Activated T-helper 17 cell treated with anti-CD3 and anti-CD28 coated beads, Interleukin-2, amount 50 U/mL, for 72 hours (primary cell): ENCODE measurements at regions not wholly inside any gene's neighbourhood (a gene's known extent, or its start where the extent isn't known, plus 50 kb on each side); places are given as distances from the start of the nearest gene placed in this dataset.
A peak's percentile ranks its signal among the peaks of the same experiment; 100 is the strongest.
"Not testable (repeated sequence)": the region's sequence is repeated elsewhere in the genome, so short reads cannot be mapped to it uniquely, and the experiment has no call there.

Experiments
- ATAC-seq: fragments of 150-1000 bp; cut with Tn5 transposase; replicated peaks from 2 replicates; pipeline ENCODE4 v1.10.0; 2021; ENCODE audit warnings: mild to moderate bottlenecking, moderate library complexity
- H3K27ac Mint-ChIP-seq: one replicate; pipeline ENCODE4 v1.8.0; 2022; ENCODE audit warnings: mixed read lengths
- H3K27me3 Mint-ChIP-seq: one replicate; pipeline ENCODE4 v1.8.0; 2022; ENCODE audit warnings: mixed read lengths
- H3K36me3 Mint-ChIP-seq: one replicate; pipeline ENCODE4 v1.8.0; 2022; ENCODE audit warnings: low read depth, mild to moderate bottlenecking, mixed read lengths
- H3K4me1 Mint-ChIP-seq: one replicate; pipeline ENCODE4 v1.8.0; 2022; ENCODE audit warnings: mixed read lengths
- H3K4me3 Mint-ChIP-seq: one replicate; pipeline ENCODE4 v1.8.0; 2022; ENCODE audit warnings: mild to moderate bottlenecking, mixed read lengths
- H3K9me3 Mint-ChIP-seq: one replicate; pipeline ENCODE4 v1.8.0; 2022; ENCODE audit warnings: mixed read lengths

GRCh38 chr9:7439355-7439995 is 360.1 kb downstream of the DMAC1 start:
- Mint-ChIP-seq H3K4me3 (no peak overlapping the region), H3K4me1 (no peaks in the 10 kb centered on the region), H3K36me3 (no peaks in the 10 kb centered on the region), H3K27me3 (no peaks in the 10 kb centered on the region), H3K9me3 (no peaks in the 10 kb centered on the region), H3K27ac (no peak overlapping the region)
- no peak for ATAC-seq

DNA sequence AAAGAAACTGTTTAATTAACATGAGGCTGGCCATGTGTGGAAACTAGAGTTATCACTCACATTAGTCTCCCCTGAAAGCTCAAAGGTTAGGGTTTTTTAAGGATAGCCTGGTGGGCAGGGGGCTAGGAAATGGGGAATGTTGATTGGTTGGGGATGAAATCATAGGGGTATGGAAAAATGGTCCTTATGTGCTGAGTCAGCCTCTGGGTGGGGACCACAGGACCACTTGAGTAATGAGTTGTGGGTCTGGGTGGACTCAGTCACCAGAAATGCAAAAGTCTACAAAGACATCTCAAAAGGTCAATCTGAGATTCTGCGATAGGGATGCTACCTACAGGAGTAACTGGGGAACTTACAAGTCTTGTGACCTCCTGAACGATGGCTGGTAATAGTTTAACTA is 362.8 kb downstream of the DMAC1 start:
- Mint-ChIP-seq H3K27me3 (no peaks in the 10 kb centered on the region), H3K36me3 (no peaks in the 10 kb centered on the region), H3K4me3 (no peak overlapping the region), H3K9me3 (peaks cover 8% of the 10 kb centered on the region), H3K27ac (no peak overlapping the region), H3K4me1 (no peaks in the 10 kb centered on the region)
- ATAC-seq: no peak

GRCh38 chr9:7433508-7434292 is 365.9 kb downstream of the DMAC1 start:
- Mint-ChIP-seq H3K36me3 (no peaks in the 10 kb centered on the region), H3K4me1 (no peaks in the 10 kb centered on the region), H3K27me3 (peaks cover 4% of the 10 kb centered on the region), H3K4me3 (no peak overlapping the region), H3K9me3 (peaks cover 15% of the 10 kb centered on the region), H3K27ac (no peak overlapping the region)
- ATAC-seq: no peak

DNA sequence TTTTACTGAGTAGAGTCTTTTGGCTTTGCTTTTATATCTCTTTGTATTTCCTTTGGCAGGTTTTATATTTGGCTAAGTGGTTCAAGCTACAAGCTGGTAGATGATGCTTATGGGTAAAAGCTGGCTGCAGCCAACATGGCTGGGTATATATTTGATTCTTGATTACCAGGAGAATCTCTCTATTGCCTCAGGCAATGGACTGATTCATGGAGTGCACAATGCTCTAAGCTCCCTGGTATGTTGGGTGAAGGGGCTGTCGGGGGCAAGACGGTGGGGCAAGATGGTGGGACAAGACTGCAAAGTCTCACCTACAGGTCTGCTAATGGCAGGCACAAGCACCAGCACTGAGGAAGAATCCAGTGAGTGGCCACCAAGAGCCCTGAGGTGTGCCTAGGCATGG is 366.6 kb downstream of the DMAC1 start:
- Mint-ChIP-seq H3K36me3 (no peaks in the 10 kb centered on the region), H3K27ac (no peak overlapping the region), H3K27me3 (peaks cover 4% of the 10 kb centered on the region), H3K9me3 (peaks cover 15% of the 10 kb centered on the region), H3K4me1 (no peaks in the 10 kb centered on the region), H3K4me3 (no peak overlapping the region)
- no peak for ATAC-seq

DNA sequence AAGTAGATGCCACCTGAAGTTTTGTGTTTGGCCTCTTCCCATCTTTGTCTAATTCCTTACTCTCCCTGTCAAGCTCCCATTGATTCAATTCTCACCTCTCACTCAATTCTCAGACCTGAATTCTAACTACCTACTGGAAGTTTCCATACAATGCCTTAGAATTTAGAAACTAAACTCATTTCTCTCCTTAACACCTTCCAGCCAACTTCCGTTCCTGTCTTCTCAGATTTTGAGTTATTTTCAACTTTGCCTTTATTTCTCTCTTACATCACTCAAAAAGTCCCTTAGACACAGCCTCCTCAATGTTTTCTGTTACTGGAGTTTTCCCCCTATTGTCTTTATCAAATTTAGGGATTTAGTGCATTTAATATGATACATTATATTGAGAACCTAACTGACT is 382.2 kb downstream of the DMAC1 start:
- H3K4me3 Mint-ChIP-seq, ATAC-seq, H3K36me3 Mint-ChIP-seq, H3K27ac Mint-ChIP-seq, H3K4me1 Mint-ChIP-seq, H3K9me3 Mint-ChIP-seq, H3K27me3 Mint-ChIP-seq: not testable (repeated sequence)

DNA sequence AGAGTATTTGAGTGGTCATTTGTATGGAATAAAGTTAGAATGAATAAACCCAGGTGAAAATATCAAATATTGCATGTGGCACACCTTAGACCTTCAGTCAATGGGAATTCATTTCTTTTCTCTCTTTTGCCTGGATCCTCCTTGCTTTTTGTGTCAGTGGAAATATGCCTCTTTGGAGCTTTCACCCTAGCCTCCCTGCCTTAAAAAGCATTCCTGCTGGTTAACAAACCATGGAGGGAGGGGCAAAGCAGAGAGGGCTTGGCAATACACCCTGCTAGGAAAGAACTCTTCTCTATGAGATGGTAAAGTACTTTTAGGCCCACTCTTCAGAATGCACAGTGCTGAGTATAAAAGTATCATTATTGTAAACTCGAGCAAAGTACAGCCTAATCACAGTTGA is 383.7 kb downstream of the DMAC1 start:
- no peaks in the 10 kb centered on the region for H3K4me1 Mint-ChIP-seq
- no peak overlapping the region for H3K27ac Mint-ChIP-seq
- H3K9me3 Mint-ChIP-seq: no peaks in the 10 kb centered on the region
- H3K36me3 Mint-ChIP-seq: no peaks in the 10 kb centered on the region
- H3K4me3 Mint-ChIP-seq: no peak overlapping the region
- ATAC-seq: no peak
- H3K27me3 Mint-ChIP-seq: peaks cover 5% of the 10 kb centered on the region

DNA sequence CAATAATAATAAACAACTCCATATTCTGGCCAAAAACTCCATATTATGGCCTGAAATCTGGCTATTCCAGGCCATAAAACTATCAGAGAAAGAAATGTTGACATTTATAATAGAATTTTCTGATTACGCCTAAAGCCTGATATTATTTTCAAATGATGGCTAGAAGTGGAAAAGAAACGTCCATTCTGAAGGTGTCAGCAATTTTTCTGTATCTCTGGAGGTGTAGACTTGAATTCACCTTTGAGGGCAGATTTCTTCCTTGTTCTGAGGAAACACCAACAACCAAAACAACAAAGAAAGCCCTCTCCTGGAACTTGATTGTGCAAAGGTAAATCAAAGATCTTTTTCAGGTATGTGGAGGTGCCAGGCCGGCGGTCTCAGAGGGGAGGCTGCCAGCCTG is 390.7 kb downstream of the DMAC1 start:
- Mint-ChIP-seq H3K9me3 (no peaks in the 10 kb centered on the region), H3K4me3 (no peak overlapping the region), H3K36me3 (no peaks in the 10 kb centered on the region), H3K27me3 (peaks cover 4% of the 10 kb centered on the region), H3K27ac (no peak overlapping the region), H3K4me1 (no peaks in the 10 kb centered on the region)
- ATAC-seq: no peak

- Mint-ChIP-seq H3K4me1 (no peaks in the 10 kb centered on the region), H3K4me3 (no peak overlapping the region), H3K9me3 (no peaks in the 10 kb centered on the region), H3K27ac (no peak overlapping the region), H3K27me3 (peaks cover 8% of the 10 kb centered on the region), H3K36me3 (no peaks in the 10 kb centered on the region)
- ATAC-seq: no peak
Measured at GRCh38 chr9:7407246-7407645, 392.3 kb downstream of the DMAC1 start.

GRCh38 chr9:7405924-7406604 is 393.5 kb downstream of the DMAC1 start:
- H3K9me3 Mint-ChIP-seq: no peaks in the 10 kb centered on the region
- H3K4me1 Mint-ChIP-seq: no peaks in the 10 kb centered on the region
- no peaks in the 10 kb centered on the region for H3K36me3 Mint-ChIP-seq
- H3K27me3 Mint-ChIP-seq: peaks cover 12% of the 10 kb centered on the region
- peak; percentile 63 for ATAC-seq
- H3K27ac Mint-ChIP-seq: no peak overlapping the region
- no peak overlapping the region for H3K4me3 Mint-ChIP-seq

GRCh38 chr9:7403839-7404487 is 395.6 kb downstream of the DMAC1 start:
- no peak overlapping the region for H3K27ac Mint-ChIP-seq
- H3K4me1 Mint-ChIP-seq: no peaks in the 10 kb centered on the region
- no peaks in the 10 kb centered on the region for H3K9me3 Mint-ChIP-seq
- H3K27me3 Mint-ChIP-seq: peaks cover 25% of the 10 kb centered on the region
- ATAC-seq: no peak
- H3K4me3 Mint-ChIP-seq: no peak overlapping the region
- H3K36me3 Mint-ChIP-seq: no peaks in the 10 kb centered on the region

DNA sequence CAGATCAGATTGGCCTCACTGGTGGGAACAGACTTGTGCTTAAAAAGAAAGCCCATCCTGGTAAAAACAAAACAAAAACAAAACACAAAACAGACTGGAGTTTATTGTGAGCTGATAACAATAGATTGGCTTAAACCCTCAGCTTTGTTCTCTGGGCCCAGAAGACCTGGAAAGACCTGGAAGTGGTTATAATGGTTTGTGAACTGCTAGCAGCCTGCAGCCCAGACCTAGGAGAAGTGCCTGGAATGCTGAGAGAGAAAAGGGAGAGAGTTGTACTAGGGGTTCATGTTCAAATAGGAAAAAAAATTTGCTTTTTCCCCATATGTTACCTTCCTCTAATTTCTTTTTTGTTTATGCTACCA is 396.6 kb downstream of the DMAC1 start:
- H3K27ac Mint-ChIP-seq: no peak overlapping the region

DNA sequence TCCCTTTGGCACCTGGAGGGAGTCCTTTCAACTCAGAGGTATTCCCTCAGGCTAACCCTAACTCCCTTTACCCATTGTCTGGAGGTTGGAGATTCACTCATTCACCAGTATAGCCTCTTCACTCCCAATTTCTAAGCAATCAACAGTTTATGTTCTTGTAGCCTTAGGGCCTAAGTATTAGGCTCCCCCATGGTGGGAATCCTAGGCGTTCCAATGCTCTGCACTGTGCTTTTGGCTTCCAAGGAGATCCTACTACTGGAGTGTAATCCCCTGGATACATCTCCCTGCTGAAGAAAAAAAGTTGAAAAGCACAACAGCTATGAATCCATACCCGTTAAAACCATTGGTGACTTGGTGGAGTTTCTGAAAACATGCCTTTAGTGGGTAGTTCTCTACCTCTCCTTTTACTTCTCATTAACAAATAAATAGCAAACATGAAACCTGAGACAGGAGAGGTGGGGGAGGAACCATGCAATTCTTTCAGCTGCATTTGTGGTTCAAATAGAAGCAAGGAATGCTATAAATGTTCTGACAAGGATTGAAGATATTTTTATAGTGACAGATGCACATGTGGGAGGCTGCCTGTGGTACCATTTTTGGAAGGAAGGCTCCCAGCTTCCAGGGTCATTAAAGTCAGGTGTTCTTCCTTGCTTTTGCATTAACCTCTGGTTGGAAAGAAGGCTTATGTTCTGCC is 397.1 kb downstream of the DMAC1 start:
- H3K36me3 Mint-ChIP-seq: no peaks in the 10 kb centered on the region

More for the DNA sequence above, 396.6 kb downstream of the DMAC1 start:
- Mint-ChIP-seq H3K9me3 (no peaks in the 10 kb centered on the region), H3K36me3 (no peaks in the 10 kb centered on the region), H3K4me3 (no peak overlapping the region), H3K4me1 (no peaks in the 10 kb centered on the region), H3K27me3 (peaks cover 25% of the 10 kb centered on the region)
- no peak for ATAC-seq

DNA sequence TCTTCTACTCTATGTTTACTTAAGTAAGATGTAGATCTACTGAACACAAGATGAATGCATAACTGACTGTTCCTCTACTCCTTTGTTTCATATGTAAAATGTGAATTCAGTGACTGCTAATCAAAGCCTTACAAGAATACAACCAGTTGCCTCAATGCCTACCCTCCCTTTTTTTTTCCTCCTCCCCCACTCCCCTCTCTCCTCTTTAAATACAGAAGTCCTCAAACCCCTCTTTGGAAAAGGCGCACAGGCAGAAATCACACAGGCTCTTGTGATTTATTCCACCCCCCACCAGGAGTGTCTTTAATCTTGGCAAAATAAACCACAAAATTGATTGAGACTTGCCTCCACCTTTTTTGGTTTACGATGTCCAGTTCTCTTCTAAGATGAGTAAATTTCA is 398.5 kb downstream of the DMAC1 start:
- Mint-ChIP-seq H3K4me1 (no peaks in the 10 kb centered on the region), H3K27me3 (peaks cover 21% of the 10 kb centered on the region), H3K4me3 (no peak overlapping the region), H3K36me3 (no peaks in the 10 kb centered on the region), H3K27ac (no peak overlapping the region), H3K9me3 (no peaks in the 10 kb centered on the region)
- no peak for ATAC-seq

More for the DNA sequence above, 397.1 kb downstream of the DMAC1 start:
- H3K27me3 Mint-ChIP-seq: peaks cover 22% of the 10 kb centered on the region
- H3K4me1 Mint-ChIP-seq: no peaks in the 10 kb centered on the region
- H3K27ac Mint-ChIP-seq: no peak overlapping the region
- no peak for ATAC-seq
- no peaks in the 10 kb centered on the region for H3K9me3 Mint-ChIP-seq
- no peak overlapping the region for H3K4me3 Mint-ChIP-seq

DNA sequence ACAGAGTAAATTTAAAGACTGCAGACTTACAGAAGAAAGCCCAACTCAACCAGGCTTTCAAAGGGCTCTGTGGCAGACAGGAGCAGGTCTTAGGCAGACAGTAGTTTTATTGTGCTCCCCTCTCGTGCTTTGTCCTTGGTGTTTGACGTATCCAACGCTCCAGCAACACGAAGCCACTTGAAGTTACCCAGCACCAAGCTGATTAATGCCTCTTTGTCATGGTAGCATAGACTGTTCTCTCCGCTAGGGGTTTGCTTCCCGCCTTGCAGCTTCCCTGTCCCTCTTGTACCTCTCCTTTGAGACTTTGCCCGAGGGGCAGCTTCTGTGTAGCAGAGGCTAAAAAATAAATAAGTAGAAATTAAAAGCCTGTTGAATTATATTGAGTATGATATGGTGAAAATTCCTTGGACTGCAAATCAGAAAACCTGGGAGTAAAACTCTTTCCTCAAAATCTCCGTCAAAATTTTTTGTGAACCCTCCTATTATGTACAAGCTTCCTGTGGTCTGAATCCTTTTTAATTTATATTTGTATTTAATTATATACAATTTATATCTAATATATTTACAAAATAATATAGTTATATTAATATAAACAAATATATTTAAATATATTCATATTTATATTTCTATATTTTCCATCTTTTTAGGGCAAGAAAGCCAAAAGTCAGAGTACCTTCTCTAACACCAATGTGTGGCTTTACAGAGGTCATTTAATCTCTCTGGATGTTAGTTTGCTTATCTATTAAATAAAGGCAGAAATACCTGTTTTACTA is 405.4 kb downstream of the DMAC1 start:
- ATAC-seq: no peak
- no peaks in the 10 kb centered on the region for H3K4me1 Mint-ChIP-seq
- H3K27ac Mint-ChIP-seq: no peak overlapping the region

More for the DNA sequence above, 405.4 kb downstream of the DMAC1 start:
- peaks cover 4% of the 10 kb centered on the region for H3K27me3 Mint-ChIP-seq
- H3K9me3 Mint-ChIP-seq: no peaks in the 10 kb centered on the region
- no peaks in the 10 kb centered on the region for H3K36me3 Mint-ChIP-seq
- no peak overlapping the region for H3K4me3 Mint-ChIP-seq
